ENCODE measurements at regions not wholly inside any gene's neighbourhood (a gene's known extent, or its start where the extent isn't known, plus 50 kb on each side); places are given as distances from the start of the nearest gene placed in this dataset.

DNA sequence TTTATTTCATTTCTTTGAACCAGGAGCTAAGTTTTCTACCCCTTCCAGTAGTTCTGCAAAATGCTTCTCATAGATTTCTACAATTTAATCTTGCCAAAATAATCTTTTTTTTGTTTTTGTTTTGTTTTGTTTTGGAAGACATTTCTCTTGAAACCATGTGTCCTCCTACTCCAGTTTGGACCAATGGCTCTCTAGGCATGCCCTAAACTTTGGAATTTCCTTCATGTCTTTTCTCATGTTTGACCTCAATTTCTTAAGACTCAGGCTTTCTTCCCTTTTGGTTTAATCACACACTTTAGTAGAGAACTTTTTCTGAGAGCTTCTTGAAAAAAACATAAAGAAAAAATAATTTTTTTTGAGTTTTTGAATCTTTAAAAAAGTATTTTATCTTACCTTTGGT is 173.8 kb downstream of the GJA1 start:
- TF ChIP-seq, protein P1, sequence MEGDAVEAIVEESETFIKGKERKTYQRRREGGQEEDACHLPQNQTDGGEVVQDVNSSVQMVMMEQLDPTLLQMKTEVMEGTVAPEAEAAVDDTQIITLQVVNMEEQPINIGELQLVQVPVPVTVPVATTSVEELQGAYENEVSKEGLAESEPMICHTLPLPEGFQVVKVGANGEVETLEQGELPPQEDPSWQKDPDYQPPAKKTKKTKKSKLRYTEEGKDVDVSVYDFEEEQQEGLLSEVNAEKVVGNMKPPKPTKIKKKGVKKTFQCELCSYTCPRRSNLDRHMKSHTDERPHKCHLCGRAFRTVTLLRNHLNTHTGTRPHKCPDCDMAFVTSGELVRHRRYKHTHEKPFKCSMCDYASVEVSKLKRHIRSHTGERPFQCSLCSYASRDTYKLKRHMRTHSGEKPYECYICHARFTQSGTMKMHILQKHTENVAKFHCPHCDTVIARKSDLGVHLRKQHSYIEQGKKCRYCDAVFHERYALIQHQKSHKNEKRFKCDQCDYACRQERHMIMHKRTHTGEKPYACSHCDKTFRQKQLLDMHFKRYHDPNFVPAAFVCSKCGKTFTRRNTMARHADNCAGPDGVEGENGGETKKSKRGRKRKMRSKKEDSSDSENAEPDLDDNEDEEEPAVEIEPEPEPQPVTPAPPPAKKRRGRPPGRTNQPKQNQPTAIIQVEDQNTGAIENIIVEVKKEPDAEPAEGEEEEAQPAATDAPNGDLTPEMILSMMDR (IDR thresholded peaks at IDR 0.05) = no peak
- TF ChIP-seq ZFX (IDR thresholded peaks at IDR 0.05; ENCODE audit: borderline replicate concordance) = no peak
